ENCODE measurements at regions not wholly inside any gene's neighbourhood (a gene's known extent, or its start where the extent isn't known, plus 50 kb on each side); places are given as distances from the start of the nearest gene placed in this dataset.
"Not testable (repeated sequence)": the region's sequence is repeated elsewhere in the genome, so short reads cannot be mapped to it uniquely, and the experiment has no call there.

GRCh38 chr3:151675858-151676615, 57.7 kb upstream of the AADACL2 start:
- no peak overlapping the region for H3K27ac ChIP-seq
- no peaks in the 10 kb centered on the region for H3K27me3 ChIP-seq (ENCODE audit: insufficient read depth, low read depth)
- H2AFZ ChIP-seq (ENCODE audit: low read depth): no peak overlapping the region
- H3K4me1 ChIP-seq (ENCODE audit: low read depth, poor library complexity, severe bottlenecking): no peaks in the 10 kb centered on the region
- no peak overlapping the region for H3K9ac ChIP-seq
- H3K4me3 ChIP-seq (IDR thresholded peaks at IDR 0.05; ENCODE audit: insufficient read depth, low read depth, low read length): no peak overlapping the region
- no peaks in the 10 kb centered on the region for H3K79me2 ChIP-seq (ENCODE audit: insufficient read depth, low read depth)
- no peaks in the 10 kb centered on the region for H3K36me3 ChIP-seq (ENCODE audit: insufficient read depth)
- no peak overlapping the region for H3K4me2 ChIP-seq
- H4K20me1 ChIP-seq (ENCODE audit: insufficient read depth): no peaks in the 10 kb centered on the region
- TF ChIP-seq, protein P1, sequence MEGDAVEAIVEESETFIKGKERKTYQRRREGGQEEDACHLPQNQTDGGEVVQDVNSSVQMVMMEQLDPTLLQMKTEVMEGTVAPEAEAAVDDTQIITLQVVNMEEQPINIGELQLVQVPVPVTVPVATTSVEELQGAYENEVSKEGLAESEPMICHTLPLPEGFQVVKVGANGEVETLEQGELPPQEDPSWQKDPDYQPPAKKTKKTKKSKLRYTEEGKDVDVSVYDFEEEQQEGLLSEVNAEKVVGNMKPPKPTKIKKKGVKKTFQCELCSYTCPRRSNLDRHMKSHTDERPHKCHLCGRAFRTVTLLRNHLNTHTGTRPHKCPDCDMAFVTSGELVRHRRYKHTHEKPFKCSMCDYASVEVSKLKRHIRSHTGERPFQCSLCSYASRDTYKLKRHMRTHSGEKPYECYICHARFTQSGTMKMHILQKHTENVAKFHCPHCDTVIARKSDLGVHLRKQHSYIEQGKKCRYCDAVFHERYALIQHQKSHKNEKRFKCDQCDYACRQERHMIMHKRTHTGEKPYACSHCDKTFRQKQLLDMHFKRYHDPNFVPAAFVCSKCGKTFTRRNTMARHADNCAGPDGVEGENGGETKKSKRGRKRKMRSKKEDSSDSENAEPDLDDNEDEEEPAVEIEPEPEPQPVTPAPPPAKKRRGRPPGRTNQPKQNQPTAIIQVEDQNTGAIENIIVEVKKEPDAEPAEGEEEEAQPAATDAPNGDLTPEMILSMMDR (conservative IDR thresholded peaks at IDR 0.05; ENCODE audit: low read depth, low read length): no peak

GRCh38 chr3:151673974-151674373, 59.8 kb upstream of the AADACL2 start:
- Histone ChIP-seq H4K20me1 (ENCODE audit: insufficient read depth) (no peaks in the 10 kb centered on the region), H3K36me3 (ENCODE audit: insufficient read depth) (no peaks in the 10 kb centered on the region), H3K4me1 (ENCODE audit: low read depth, poor library complexity, severe bottlenecking) (no peaks in the 10 kb centered on the region), H3K9ac (no peak overlapping the region), H3K27ac (no peak overlapping the region), H3K79me2 (ENCODE audit: insufficient read depth, low read depth) (no peaks in the 10 kb centered on the region), H2AFZ (ENCODE audit: low read depth) (no peak overlapping the region), H3K27me3 (ENCODE audit: insufficient read depth, low read depth) (no peaks in the 10 kb centered on the region), H3K4me2 (no peak overlapping the region), H3K4me3 (IDR thresholded peaks at IDR 0.05; ENCODE audit: insufficient read depth, low read depth, low read length) (no peak overlapping the region)
- TF ChIP-seq, protein P1 (conservative IDR thresholded peaks at IDR 0.05; ENCODE audit: low read depth, low read length): no peak

DNA sequence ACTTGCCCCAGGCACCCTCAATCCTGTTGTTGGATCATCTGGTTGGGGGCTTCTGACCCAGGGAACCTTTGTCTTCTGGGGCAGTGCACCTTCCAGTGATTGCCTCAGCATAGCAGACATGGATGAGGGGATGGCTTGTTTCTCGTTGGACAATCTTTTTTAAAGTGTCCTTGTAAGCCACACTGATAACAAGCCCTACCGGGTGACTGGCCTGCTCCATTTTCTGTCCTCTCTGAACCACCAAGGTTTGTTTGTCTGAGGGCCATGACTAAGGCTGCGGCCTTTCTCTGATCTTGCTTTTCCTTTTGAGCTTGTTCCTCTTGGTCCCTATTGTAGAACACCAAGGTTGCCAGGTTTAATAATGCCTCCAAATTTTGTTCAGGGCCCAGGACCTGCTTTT, 66.0 kb upstream of the AADACL2 start:
- H3K79me2 ChIP-seq (ENCODE audit: insufficient read depth, low read depth); H2AFZ ChIP-seq (ENCODE audit: low read depth); H4K20me1 ChIP-seq (ENCODE audit: insufficient read depth); H3K9ac ChIP-seq; H3K4me3 ChIP-seq (IDR thresholded peaks at IDR 0.05; ENCODE audit: insufficient read depth, low read depth, low read length); H3K4me2 ChIP-seq; H3K27me3 ChIP-seq (ENCODE audit: insufficient read depth, low read depth); H3K36me3 ChIP-seq (ENCODE audit: insufficient read depth); H3K4me1 ChIP-seq (ENCODE audit: low read depth, poor library complexity, severe bottlenecking); H3K27ac ChIP-seq: not testable (repeated sequence)

DNA sequence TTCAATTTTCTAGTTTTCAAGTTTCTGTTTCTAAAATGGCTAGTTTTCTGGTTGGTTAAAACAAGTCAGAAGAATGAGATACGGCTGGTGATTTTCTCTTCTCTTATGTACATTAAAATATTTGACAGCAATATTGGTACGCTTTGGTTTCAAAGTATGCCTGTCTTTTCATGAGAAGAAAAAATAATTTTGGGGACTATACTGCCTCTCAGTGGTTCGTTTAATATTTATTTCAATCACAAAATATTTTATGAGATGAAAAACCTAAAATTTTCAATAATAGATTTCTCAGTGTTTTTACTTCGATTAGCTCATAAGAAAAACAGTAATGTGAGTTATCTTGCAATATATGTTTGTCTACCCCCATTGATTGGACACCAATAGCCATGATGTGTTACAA, 72.8 kb upstream of the AADACL2 start:
- no peaks in the 10 kb centered on the region for H3K79me2 ChIP-seq (ENCODE audit: insufficient read depth, low read depth)
- no peaks in the 10 kb centered on the region for H3K36me3 ChIP-seq (ENCODE audit: insufficient read depth)
- no peak overlapping the region for H3K27ac ChIP-seq
- H3K27me3 ChIP-seq (ENCODE audit: insufficient read depth, low read depth): no peaks in the 10 kb centered on the region
- H3K4me2 ChIP-seq: no peak overlapping the region
- H3K9ac ChIP-seq: no peak overlapping the region
- no peak overlapping the region for H2AFZ ChIP-seq (ENCODE audit: low read depth)
- no peaks in the 10 kb centered on the region for H4K20me1 ChIP-seq (ENCODE audit: insufficient read depth)
- H3K4me3 ChIP-seq (IDR thresholded peaks at IDR 0.05; ENCODE audit: insufficient read depth, low read depth, low read length): no peak overlapping the region
- no peaks in the 10 kb centered on the region for H3K4me1 ChIP-seq (ENCODE audit: low read depth, poor library complexity, severe bottlenecking)
- TF ChIP-seq, protein P1 (conservative IDR thresholded peaks at IDR 0.05; ENCODE audit: low read depth, low read length): no peak; the same call in 1 of the 2 replicates

GRCh38 chr3:151644986-151645385, 88.7 kb upstream of the AADACL2 start:
- H3K4me1 ChIP-seq (ENCODE audit: low read depth, poor library complexity, severe bottlenecking): no peaks in the 10 kb centered on the region
- H2AFZ ChIP-seq (ENCODE audit: low read depth): no peak overlapping the region
- H3K79me2 ChIP-seq (ENCODE audit: insufficient read depth, low read depth): no peaks in the 10 kb centered on the region
- TF ChIP-seq, protein P1 (conservative IDR thresholded peaks at IDR 0.05; ENCODE audit: low read depth, low read length): no peak
- H3K4me2 ChIP-seq: no peak overlapping the region
- no peaks in the 10 kb centered on the region for H4K20me1 ChIP-seq (ENCODE audit: insufficient read depth)
- no peaks in the 10 kb centered on the region for H3K27me3 ChIP-seq (ENCODE audit: insufficient read depth, low read depth)
- H3K9ac ChIP-seq: no peak overlapping the region
- no peaks in the 10 kb centered on the region for H3K36me3 ChIP-seq (ENCODE audit: insufficient read depth)
- H3K4me3 ChIP-seq (IDR thresholded peaks at IDR 0.05; ENCODE audit: insufficient read depth, low read depth, low read length): no peak overlapping the region
- H3K27ac ChIP-seq: no peak overlapping the region

All from KMS-11 (cell line).